GM23248 (cell line): ENCODE measurements at regions not wholly inside any gene's neighbourhood (a gene's known extent, or its start where the extent isn't known, plus 50 kb on each side); places are given as distances from the start of the nearest gene placed in this dataset.

Experiments used
- DNase-seq: peaks from one replicate; pipeline ENCODE4 v3.0.0-alpha.2; 2015
- H2AFZ ChIP-seq: fragments of 200-600 bp; sonication (generic); 2 replicates; pipeline ENCODE4 v1.6.1; 2016; ENCODE audit warnings: antibody characterized with exemption
- H3F3A ChIP-seq: fragments of 200-600 bp; sonication (generic); 2 replicates; pipeline ENCODE4 v1.6.1; 2016; ENCODE audit warnings: mild to moderate bottlenecking, antibody characterized with exemption, mixed run types; ENCODE audit not compliant: insufficient read depth
- H3K27ac ChIP-seq: fragments of 200-600 bp; sonication (generic); 2 replicates; pipeline ENCODE4 v1.5.1; 2016; ENCODE audit warnings: mild to moderate bottlenecking
- H3K27me3 ChIP-seq: fragments of 200-600 bp; sonication (generic); replicated peaks from 2 replicates; pipeline ENCODE4 v1.6.1; 2016; ENCODE audit warnings: mild to moderate bottlenecking; ENCODE audit not compliant: insufficient read depth
- H3K36me3 ChIP-seq: fragments of 200-600 bp; sonication (generic); 2 replicates; pipeline ENCODE4 v1.6.1; 2016; ENCODE audit warnings: low read depth, mild to moderate bottlenecking
- H3K4me1 ChIP-seq: fragments of 200-600 bp; sonication (generic); 2 replicates; pipeline ENCODE4 v1.6.1; 2016; ENCODE audit warnings: mild to moderate bottlenecking; ENCODE audit not compliant: insufficient read depth
- H3K4me2 ChIP-seq: fragments of 200-600 bp; sonication (generic); one replicate; pipeline ENCODE4 v1.6.1; 2016; ENCODE audit warnings: mild to moderate bottlenecking; ENCODE audit not compliant: unreplicated experiment
- H3K4me3 ChIP-seq: fragments of 200-600 bp; sonication (generic); 2 replicates; pipeline ENCODE4 v1.5.1; 2016; ENCODE audit warnings: mild to moderate bottlenecking
- H3K79me2 ChIP-seq: fragments of 200-600 bp; sonication (generic); 2 replicates; pipeline ENCODE4 v1.6.1; 2016; ENCODE audit warnings: mild to moderate bottlenecking; ENCODE audit not compliant: insufficient read depth
- H3K9ac ChIP-seq: fragments of 200-600 bp; sonication (generic); 2 replicates; pipeline ENCODE4 v1.6.1; 2016; ENCODE audit warnings: mild to moderate bottlenecking
- H3K9me2 ChIP-seq: fragments of 200-600 bp; sonication (generic); 2 replicates; pipeline ENCODE4 v1.6.1; 2016; ENCODE audit warnings: mixed run types, mild to moderate bottlenecking, moderate library complexity; ENCODE audit not compliant: insufficient read depth
- H3K9me3 ChIP-seq: fragments of 200-600 bp; sonication (generic); one replicate; pipeline ENCODE4 v1.6.1; 2017; ENCODE audit warnings: low read depth
- H4K20me1 ChIP-seq: fragments of 200-600 bp; sonication (generic); 2 replicates; pipeline ENCODE4 v1.6.0; 2016; ENCODE audit not compliant: insufficient read depth
- EZH2 ChIP-seq: fragments of 200-600 bp; sonication (generic); IDR thresholded peaks from 2 replicates; pipeline ENCODE4 v1.6.1; 2018; ENCODE audit warnings: antibody characterized with exemption, mild to moderate bottlenecking; ENCODE audit not compliant: insufficient read depth, poor library complexity, severe bottlenecking
- EZH2phosphoT487 ChIP-seq: fragments of 200-600 bp; sonication (generic); IDR thresholded peaks from 2 replicates; pipeline ENCODE4 v1.6.1; 2018; ENCODE audit warnings: antibody characterized with exemption, moderate library complexity, mild to moderate bottlenecking, low read depth; ENCODE audit not compliant: insufficient read depth
- WGBS, 2 experiments: methylation state at CpG; one replicate each; pipeline ENCODE4 v1.1.6; 2015 to 2017; ENCODE audit warnings: low lambda C conversion rate in 2 of 2, low coverage in 1 of 2; ENCODE audit errors: missing lambda C conversion rate in 2 of 2; 5-methylcytosine and 5-hydroxymethylcytosine counted together
- in situ Hi-C: fragments of 300-500 bp; cut with MboI; formaldehyde crosslinking; loops from 2 replicates; pipeline ENCODE4 v1.15.0; 2020

GRCh38 chr12:69129017-69129416 lies 110.4 kb upstream of the CPSF6 start:
- Histone ChIP-seq H3F3A (no peaks in the 10 kb centered on the region), H3K36me3 (no peaks in the 10 kb centered on the region), H3K4me1 (no peaks in the 10 kb centered on the region), H4K20me1 (no peaks in the 10 kb centered on the region), H3K27me3 (peaks cover 9% of the 10 kb centered on the region), H3K4me3 (no peak overlapping the region), H3K79me2 (no peaks in the 10 kb centered on the region), H3K9me2 (no peaks in the 10 kb centered on the region), H3K9ac (no peak overlapping the region), H2AFZ (no peak overlapping the region), H3K27ac (no peak overlapping the region), H3K4me2 (no peak overlapping the region), H3K9me3 (no peaks in the 10 kb centered on the region)
- in situ Hi-C loops, result no loop called here
- 24 to 46% methylated on average over 1 of the region's 1 CpG for WGBS, 2 experiments
- TF ChIP-seq EZH2 (no peak), EZH2phosphoT487 (no peak)
- DNase-seq, result no peak

- Histone ChIP-seq H4K20me1 (no peaks in the 10 kb centered on the region), H3K36me3 (no peaks in the 10 kb centered on the region), H3K79me2 (no peaks in the 10 kb centered on the region), H3F3A (no peaks in the 10 kb centered on the region), H3K4me2 (no peak overlapping the region), H3K9ac (no peak overlapping the region), H3K4me1 (no peaks in the 10 kb centered on the region), H3K4me3 (no peak overlapping the region), H3K9me2 (no peaks in the 10 kb centered on the region), H2AFZ (no peak overlapping the region), H3K27ac (no peak overlapping the region), H3K27me3 (peaks cover 9% of the 10 kb centered on the region), H3K9me3 (no peaks in the 10 kb centered on the region)
- no peak for TF ChIP-seq EZH2
- no peak for TF ChIP-seq EZH2phosphoT487
- no peak for DNase-seq
- in situ Hi-C loops, result no loop called here
- 65% methylated on average over 4 of the region's 4 CpGs for WGBS, 2 experiments
Observed at GRCh38 chr12:69129564-69129963, 109.8 kb upstream of the CPSF6 start.

- H2AFZ ChIP-seq, result no peak overlapping the region
- in situ Hi-C loops, result no loop called here
- no peak overlapping the region for H3K4me2 ChIP-seq
- H3K9ac ChIP-seq, result no peak overlapping the region
- H3K9me2 ChIP-seq, result no peaks in the 10 kb centered on the region
- no peaks in the 10 kb centered on the region for H3K36me3 ChIP-seq
- peaks cover 9% of the 10 kb centered on the region for H3K27me3 ChIP-seq
- H3K4me3 ChIP-seq, result no peak overlapping the region
- H4K20me1 ChIP-seq, result no peaks in the 10 kb centered on the region
- no peaks in the 10 kb centered on the region for H3K9me3 ChIP-seq
- no peaks in the 10 kb centered on the region for H3K4me1 ChIP-seq
- TF ChIP-seq EZH2, result no peak
- no peak for TF ChIP-seq EZH2phosphoT487
- no peaks in the 10 kb centered on the region for H3K79me2 ChIP-seq
- no peaks in the 10 kb centered on the region for H3F3A ChIP-seq
- DNase-seq, result peak; percentile 15
- no peak overlapping the region for H3K27ac ChIP-seq
Observed at GRCh38 chr12:69130064-69130463, 109.3 kb upstream of the CPSF6 start.

GRCh38 chr12:69131077-69131476 lies 108.3 kb upstream of the CPSF6 start:
- DNase-seq, result no peak
- Histone ChIP-seq H3K9me3 (no peaks in the 10 kb centered on the region), H3K36me3 (no peaks in the 10 kb centered on the region), H3K4me3 (no peak overlapping the region), H3F3A (no peaks in the 10 kb centered on the region), H4K20me1 (no peaks in the 10 kb centered on the region), H2AFZ (no peak overlapping the region), H3K27ac (no peak overlapping the region), H3K27me3 (peaks cover 10% of the 10 kb centered on the region), H3K79me2 (no peaks in the 10 kb centered on the region), H3K4me1 (no peaks in the 10 kb centered on the region), H3K9me2 (no peaks in the 10 kb centered on the region), H3K4me2 (no peak overlapping the region), H3K9ac (no peak overlapping the region)
- 0% methylated on average over 1 of the region's 1 CpG for WGBS, 2 experiments
- TF ChIP-seq EZH2phosphoT487 (no peak), EZH2 (no peak)
- in situ Hi-C loops, result no loop called here

GRCh38 chr12:69136931-69137613 lies 102.3 kb upstream of the CPSF6 start:
- WGBS, 2 experiments, result 49 to 75% methylated on average over 2 of the region's 2 CpGs
- H4K20me1 ChIP-seq, result no peaks in the 10 kb centered on the region
- H3K4me1 ChIP-seq, result no peaks in the 10 kb centered on the region
- H2AFZ ChIP-seq, result no peak overlapping the region
- H3K9me2 ChIP-seq, result no peaks in the 10 kb centered on the region
- no peaks in the 10 kb centered on the region for H3F3A ChIP-seq
- no peaks in the 10 kb centered on the region for H3K9me3 ChIP-seq
- H3K9ac ChIP-seq, result no peak overlapping the region
- peak; percentile 20 for DNase-seq
- no peak for TF ChIP-seq EZH2phosphoT487
- TF ChIP-seq EZH2, result no peak
- H3K4me2 ChIP-seq, result no peak overlapping the region
- H3K36me3 ChIP-seq, result no peaks in the 10 kb centered on the region
- H3K4me3 ChIP-seq, result no peak overlapping the region
- no peak overlapping the region for H3K27ac ChIP-seq
- in situ Hi-C loops, result no loop called here
- no peaks in the 10 kb centered on the region for H3K79me2 ChIP-seq
- H3K27me3 ChIP-seq, result peaks cover 10% of the 10 kb centered on the region
